ENCODE measurements at regions not wholly inside any gene's neighbourhood (a gene's known extent, or its start where the extent isn't known, plus 50 kb on each side); places are given as distances from the start of the nearest gene placed in this dataset.

DNA sequence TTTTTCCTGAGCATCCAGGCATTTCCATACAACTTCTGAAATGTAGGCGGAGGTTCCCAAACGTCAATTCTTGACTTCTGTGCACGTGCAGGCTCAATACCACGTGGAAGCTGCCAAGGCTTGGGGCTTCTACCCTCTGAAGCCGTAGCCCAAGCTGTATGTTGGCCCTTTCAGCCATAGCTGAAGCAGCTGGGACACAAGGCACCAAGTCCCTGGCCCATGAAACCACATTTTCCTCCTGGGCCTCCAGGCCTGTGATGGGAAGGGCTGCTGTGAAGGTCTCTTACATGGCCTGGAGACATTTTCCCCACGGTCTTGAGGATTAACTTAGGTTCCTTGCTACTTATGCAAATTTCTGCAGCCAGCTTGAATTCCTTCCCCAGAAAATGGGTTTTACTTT is 103.6 kb downstream of the NREP start:
- TF ChIP-seq, protein P1, sequence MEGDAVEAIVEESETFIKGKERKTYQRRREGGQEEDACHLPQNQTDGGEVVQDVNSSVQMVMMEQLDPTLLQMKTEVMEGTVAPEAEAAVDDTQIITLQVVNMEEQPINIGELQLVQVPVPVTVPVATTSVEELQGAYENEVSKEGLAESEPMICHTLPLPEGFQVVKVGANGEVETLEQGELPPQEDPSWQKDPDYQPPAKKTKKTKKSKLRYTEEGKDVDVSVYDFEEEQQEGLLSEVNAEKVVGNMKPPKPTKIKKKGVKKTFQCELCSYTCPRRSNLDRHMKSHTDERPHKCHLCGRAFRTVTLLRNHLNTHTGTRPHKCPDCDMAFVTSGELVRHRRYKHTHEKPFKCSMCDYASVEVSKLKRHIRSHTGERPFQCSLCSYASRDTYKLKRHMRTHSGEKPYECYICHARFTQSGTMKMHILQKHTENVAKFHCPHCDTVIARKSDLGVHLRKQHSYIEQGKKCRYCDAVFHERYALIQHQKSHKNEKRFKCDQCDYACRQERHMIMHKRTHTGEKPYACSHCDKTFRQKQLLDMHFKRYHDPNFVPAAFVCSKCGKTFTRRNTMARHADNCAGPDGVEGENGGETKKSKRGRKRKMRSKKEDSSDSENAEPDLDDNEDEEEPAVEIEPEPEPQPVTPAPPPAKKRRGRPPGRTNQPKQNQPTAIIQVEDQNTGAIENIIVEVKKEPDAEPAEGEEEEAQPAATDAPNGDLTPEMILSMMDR (IDR thresholded peaks at IDR 0.05; ENCODE audit: low read depth, low read length): no peak
- Histone ChIP-seq H3K4me1 (peaks cover 14% of the 10 kb centered on the region), H3K4me3 (ENCODE audit: low read depth, low read length) (no peak overlapping the region), H3K9me3 (no peaks in the 10 kb centered on the region), H3K36me3 (no peaks in the 10 kb centered on the region), H3K27me3 (no peaks in the 10 kb centered on the region)
- no peak for DNase-seq

DNA sequence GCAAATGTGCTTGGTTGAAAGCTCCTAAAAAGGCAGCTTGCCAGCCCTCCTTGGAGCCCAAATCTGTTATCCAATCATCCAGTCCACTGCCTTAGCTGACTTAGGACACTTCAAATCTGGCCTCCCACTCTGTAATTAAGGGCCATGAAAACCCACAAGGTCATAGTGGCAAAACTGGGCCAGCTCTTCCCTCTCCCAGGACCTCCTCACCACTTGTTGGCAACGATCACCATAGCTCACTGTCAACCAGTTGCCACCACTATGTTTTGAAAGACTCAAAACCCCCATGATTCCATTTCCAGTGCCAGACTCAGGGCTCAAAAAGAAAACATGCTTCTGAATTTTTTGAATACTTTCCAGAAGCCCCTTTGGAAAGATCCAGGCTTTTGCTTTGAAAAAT is 107.5 kb downstream of the NREP start:
- Histone ChIP-seq H3K4me1 (peaks cover 12% of the 10 kb centered on the region), H3K27me3 (no peaks in the 10 kb centered on the region), H3K9me3 (no peaks in the 10 kb centered on the region), H3K4me3 (ENCODE audit: low read depth, low read length) (no peak overlapping the region), H3K36me3 (no peaks in the 10 kb centered on the region)
- TF ChIP-seq, protein P1 (IDR thresholded peaks at IDR 0.05; ENCODE audit: low read depth, low read length): no peak
- DNase-seq: no peak

DNA sequence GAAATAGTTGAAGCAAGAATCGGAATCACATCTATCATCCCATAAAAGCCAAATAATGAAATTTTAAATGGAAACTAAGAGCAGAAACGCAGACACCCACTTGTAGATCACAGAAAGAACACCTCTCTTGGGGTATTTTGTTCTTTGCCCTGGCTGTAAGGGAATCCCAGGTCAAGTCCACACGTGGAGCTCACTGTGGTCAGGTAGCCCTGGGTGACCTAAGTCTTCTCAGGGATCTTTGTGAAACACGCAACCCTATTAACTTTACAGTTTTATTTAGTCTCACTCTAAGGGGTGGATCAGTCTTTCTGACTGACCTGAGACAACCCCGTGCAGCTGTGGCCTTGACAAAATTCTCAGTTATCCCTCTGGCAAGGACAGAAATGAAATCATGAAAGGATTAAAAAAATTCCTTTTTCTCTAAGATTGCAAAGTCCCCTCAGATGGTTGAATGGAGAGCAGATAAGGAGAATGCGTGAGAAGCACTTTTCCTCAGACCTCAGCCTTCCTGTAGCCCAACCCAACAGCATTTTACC is 111.6 kb downstream of the NREP start:
- Histone ChIP-seq H3K27me3 (no peaks in the 10 kb centered on the region), H3K4me1 (no peaks in the 10 kb centered on the region), H3K9me3 (no peaks in the 10 kb centered on the region), H3K4me3 (ENCODE audit: low read depth, low read length) (no peak overlapping the region), H3K36me3 (no peaks in the 10 kb centered on the region)
- no peak for DNase-seq
- TF ChIP-seq, protein P1 (IDR thresholded peaks at IDR 0.05; ENCODE audit: low read depth, low read length): no peak

DNA sequence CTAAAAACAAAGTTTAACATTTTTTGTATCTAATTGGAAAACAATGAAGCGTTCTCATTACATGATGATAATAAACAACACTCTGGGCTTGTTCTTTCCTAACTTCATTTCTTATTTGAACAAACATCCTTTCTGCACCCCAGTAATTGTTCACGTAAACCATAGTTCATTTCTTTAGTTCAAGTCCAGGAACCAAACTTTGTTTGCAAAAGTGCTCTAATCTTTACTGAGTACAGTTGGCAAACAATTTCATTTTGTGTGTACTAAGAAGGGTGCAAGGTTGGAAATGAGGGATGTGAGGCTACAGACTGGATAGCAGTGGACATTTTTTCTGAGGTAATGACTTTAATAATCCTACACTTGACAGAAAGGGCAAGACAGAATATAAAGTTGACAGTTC is 113.5 kb downstream of the NREP start:
- H3K9me3 ChIP-seq: no peaks in the 10 kb centered on the region
- no peak for DNase-seq
- no peaks in the 10 kb centered on the region for H3K4me1 ChIP-seq
- no peaks in the 10 kb centered on the region for H3K27me3 ChIP-seq
- no peak overlapping the region for H3K4me3 ChIP-seq (ENCODE audit: low read depth, low read length)
- no peaks in the 10 kb centered on the region for H3K36me3 ChIP-seq
- TF ChIP-seq, protein P1 (IDR thresholded peaks at IDR 0.05; ENCODE audit: low read depth, low read length): no peak

DNA sequence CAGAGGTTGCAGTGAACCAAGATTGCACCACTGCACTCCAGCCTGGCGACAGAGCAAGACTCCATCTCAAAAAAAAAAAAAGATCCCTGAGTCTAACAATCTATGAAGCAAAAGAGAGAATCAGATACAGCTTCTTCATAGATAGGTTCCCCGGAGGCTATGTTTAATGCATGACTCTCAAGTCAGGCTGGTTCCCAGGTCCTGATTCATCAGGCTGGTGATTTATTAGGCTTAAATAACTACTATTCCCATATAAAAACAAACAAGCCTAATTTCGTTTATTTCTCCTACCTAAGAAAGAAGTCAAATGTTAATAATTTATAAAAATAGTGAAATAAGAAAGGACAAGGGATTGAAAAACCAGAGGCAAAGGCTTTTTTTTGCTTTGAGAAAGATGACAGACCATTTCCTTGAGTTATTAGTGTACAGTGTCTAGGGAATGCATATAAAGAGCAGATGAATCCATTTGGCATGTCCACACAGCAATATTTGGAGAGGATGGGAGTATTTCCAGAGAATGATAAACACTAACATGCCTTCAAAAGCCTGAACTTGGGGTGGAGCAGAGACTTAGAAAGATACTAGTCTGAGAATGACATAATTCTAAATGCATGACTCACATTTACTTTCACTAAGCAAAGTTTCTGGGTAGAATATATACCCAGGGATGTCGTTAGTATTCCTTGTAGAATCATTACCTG is 115.3 kb downstream of the NREP start:
- Histone ChIP-seq H3K4me1 (no peaks in the 10 kb centered on the region), H3K9me3 (peaks cover 4% of the 10 kb centered on the region; the same call in 1 of the 2 replicates), H3K27me3 (no peaks in the 10 kb centered on the region), H3K36me3 (no peaks in the 10 kb centered on the region), H3K4me3 (ENCODE audit: low read depth, low read length) (no peak overlapping the region)
- TF ChIP-seq, protein P1 (IDR thresholded peaks at IDR 0.05; ENCODE audit: low read depth, low read length): no peak
- no peak for DNase-seq

DNA sequence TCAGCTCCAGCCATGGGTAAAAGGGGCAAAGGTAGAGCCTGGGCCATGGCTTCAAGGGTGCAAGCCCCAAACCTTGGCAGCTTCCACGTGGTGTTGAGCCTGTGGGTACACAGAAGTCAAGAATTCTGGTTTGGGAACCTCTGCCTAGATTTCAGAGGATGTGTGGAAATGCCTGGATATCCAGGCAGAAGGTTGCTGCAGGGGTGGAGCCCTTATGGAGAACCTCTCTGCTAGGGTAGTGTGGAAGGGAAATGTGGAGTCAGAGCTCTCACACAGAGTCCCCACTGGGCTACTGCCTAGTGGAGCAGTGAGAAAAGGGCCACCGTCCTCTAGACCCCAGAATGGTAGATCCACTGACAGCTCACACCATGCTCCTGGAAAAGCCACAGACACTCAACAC is 117.1 kb downstream of the NREP start:
- DNase-seq: no peak
- TF ChIP-seq, protein P1 (IDR thresholded peaks at IDR 0.05; ENCODE audit: low read depth, low read length): no peak
- H3K27me3 ChIP-seq: no peaks in the 10 kb centered on the region
- peaks cover 4% of the 10 kb centered on the region; the same call in 1 of the 2 replicates for H3K9me3 ChIP-seq
- H3K36me3 ChIP-seq: no peaks in the 10 kb centered on the region
- no peak overlapping the region for H3K4me3 ChIP-seq (ENCODE audit: low read depth, low read length)
- no peaks in the 10 kb centered on the region for H3K4me1 ChIP-seq
